HepG2 (cell line): ENCODE measurements at regions not wholly inside any gene's neighbourhood (a gene's known extent, or its start where the extent isn't known, plus 50 kb on each side); places are given as distances from the start of the nearest gene placed in this dataset.

Source experiments
- ATAC-seq: fragments of 200-7000 bp; cut with Tn5 transposase; 3 replicates; pipeline ENCODE4 v1.9.1; 2020; ENCODE audit warnings: mild to moderate bottlenecking, moderate library complexity
- BruUV-seq: library from RNA; stranded (reverse); fragments of 400-500 nt; replicated peaks from 2 replicates; lab custom pipeline; 2021; lab: Mats Ljungman, UMichigan
- CTCF ChIA-PET: fragments of 300-600 bp; formaldehyde crosslinking; extraction: SDS; loops from one replicate; lab custom pipeline; 2021; ENCODE audit warnings: low total read pairs, inconsistent platforms, low intra/inter-chr PET ratio; lab: Yijun Ruan, JAX
- POLR2A ChIA-PET: fragments of 350-600 bp; sonication (Branson Sonifier 250); formaldehyde crosslinking; loops from one replicate; lab custom pipeline; 2020; ENCODE audit warnings: antibody characterized with exemption, inconsistent platforms; lab: Yijun Ruan, JAX
- DNase-seq: peaks from one replicate; pipeline ENCODE4 v3.0.0-alpha.2; 2015; ENCODE audit warnings: low spot score
- FAIRE-seq: peaks from 3 replicates; lab custom pipeline; 2011; peaks lifted over from hg19 to GRCh38; lab: Jason Lieb, UNC
- H2AFZ ChIP-seq: one replicate; pipeline ENCODE4 v1.6.1; 2011; ENCODE audit warnings: low read length, inconsistent platforms
- H3K27ac ChIP-seq: fragments of 300-600 bp; 3 replicates; pipeline ENCODE4 v1.8.0; 2011; ENCODE audit warnings: mixed run types, mild to moderate bottlenecking, mixed read lengths, low read length, inconsistent platforms; ENCODE audit not compliant: insufficient read depth; ENCODE audit errors: extremely low read length
- H3K27me3 ChIP-seq, 2 experiments: fragments of 200-600 bp in 1 of 2; 2 replicates in 1 of 2; 3 replicates in 1 of 2; pipeline versions ENCODE4 v1.6.0 to v1.8.0; 2011; ENCODE audit warnings: low read length in 2 of 2, mild to moderate bottlenecking in 2 of 2, moderate library complexity in 2 of 2, inconsistent platforms in 1 of 2; ENCODE audit not compliant: insufficient read depth in 2 of 2, control insufficient read depth in 1 of 2
- H3K36me3 ChIP-seq, 2 experiments: fragments of 200-600 bp in 1 of 2; replicated peaks in 1 of 2; 2 replicates in 1 of 2; 3 replicates in 1 of 2; pipeline versions ENCODE4 v1.5.1 to v1.8.0; 2011; ENCODE audit warnings: low read length in 2 of 2, inconsistent platforms in 1 of 2; ENCODE audit not compliant: insufficient read depth in 2 of 2, control insufficient read depth in 1 of 2
- H3K4me1 ChIP-seq: 2 replicates; pipeline ENCODE4 v1.5.1; 2012; ENCODE audit warnings: low read length, inconsistent platforms; ENCODE audit not compliant: insufficient read depth
- H3K4me2 ChIP-seq: 2 replicates; pipeline ENCODE4 v1.6.0; 2011; ENCODE audit warnings: low read depth, low read length, inconsistent platforms
- H3K4me3 ChIP-seq, 3 experiments: fragments of 200-600 bp in 1 of 3; sonication (generic), shearing (Covaris generic) in 1 of 3; replicated peaks in 1 of 3; 2 replicates each; pipeline ENCODE4 v1.5.1; 2011 to 2016; ENCODE audit warnings: low read length in 3 of 3, inconsistent platforms in 2 of 3, low read depth in 2 of 3, mild to moderate bottlenecking in 2 of 3, control low read depth in 1 of 3, mixed read lengths in 1 of 3; ENCODE audit not compliant: insufficient read depth in 1 of 3
- H3K79me2 ChIP-seq: one replicate; pipeline ENCODE4 v1.6.1; 2011; ENCODE audit warnings: low read length, inconsistent platforms; ENCODE audit not compliant: insufficient read depth
- H3K9ac ChIP-seq: 2 replicates; pipeline ENCODE4 v1.6.0; 2011; ENCODE audit warnings: mild to moderate bottlenecking, low read depth, low read length, inconsistent platforms; ENCODE audit not compliant: insufficient read depth
- H3K9me3 ChIP-seq: 2 replicates; pipeline ENCODE4 v1.5.1; 2012; ENCODE audit warnings: mild to moderate bottlenecking, low read length
- H4K20me1 ChIP-seq: 2 replicates; pipeline ENCODE4 v1.6.0; 2011; ENCODE audit warnings: inconsistent platforms, mild to moderate bottlenecking, low read length, moderate library complexity; ENCODE audit not compliant: insufficient read depth
- CENPT ChIP-seq: sonication (generic); formaldehyde crosslinking; IDR thresholded peaks from 2 replicates; pipeline ENCODE4 v1.8.0; 2022; ENCODE audit warnings: low read depth, mild to moderate bottlenecking, moderate library complexity, missing genetic modification reagents
- DPF2 ChIP-seq: sonication (generic); formaldehyde crosslinking; IDR thresholded peaks from 2 replicates; pipeline ENCODE4 v1.4.0; 2020; ENCODE audit warnings: mild to moderate bottlenecking, low read depth, missing genetic modification reagents, borderline replicate concordance
- SSRP1 ChIP-seq: IDR thresholded peaks from 2 replicates; pipeline ENCODE4 v1.6.1; 2016; ENCODE audit warnings: control low read depth
- TOE1 ChIP-seq: sonication (generic); formaldehyde crosslinking; IDR thresholded peaks from 2 replicates; pipeline ENCODE4 v1.4.0; 2020; ENCODE audit warnings: mild to moderate bottlenecking, missing genetic modification reagents
- ZEB1 ChIP-seq: IDR thresholded peaks from 2 replicates; pipeline ENCODE4 v1.6.1; 2012; ENCODE audit warnings: mild to moderate bottlenecking, low read depth, inconsistent platforms; ENCODE audit not compliant: insufficient replicate concordance
- ZNF20 ChIP-seq: sonication (generic); formaldehyde crosslinking; IDR thresholded peaks from 2 replicates; pipeline ENCODE4 v1.4.0; 2020; ENCODE audit warnings: mild to moderate bottlenecking, moderate library complexity, missing genetic modification reagents
- ZNF7 ChIP-seq: IDR thresholded peaks from 2 replicates; pipeline ENCODE4 v1.6.1; 2016; ENCODE audit warnings: missing biosample characterization, missing genetic modification reagents
- ZSCAN9 ChIP-seq: IDR thresholded peaks from 2 replicates; pipeline ENCODE4 v1.6.1; 2016; ENCODE audit warnings: borderline replicate concordance
- WGBS: methylation state at CpG from one replicate; pipeline ENCODE4 v1.1.6; 2017; ENCODE audit warnings: low lambda C conversion rate; 5-methylcytosine and 5-hydroxymethylcytosine counted together
- in situ Hi-C: cut with HindIII; loops from 2 replicates; pipeline ENCODE4 v1.10.0; 2017; ENCODE audit warnings: low pct_unique_long_range_greater_than_20kb; ENCODE audit not compliant: extremely low pct_ligation_motif_present
- intact Hi-C: fragments of 100-400 bp; cut with micrococcal nuclease; formaldehyde crosslinking; loops from one replicate; pipeline ENCODE4 v1.10.0; 2022; ENCODE audit not compliant: unreplicated experiment

DNA sequence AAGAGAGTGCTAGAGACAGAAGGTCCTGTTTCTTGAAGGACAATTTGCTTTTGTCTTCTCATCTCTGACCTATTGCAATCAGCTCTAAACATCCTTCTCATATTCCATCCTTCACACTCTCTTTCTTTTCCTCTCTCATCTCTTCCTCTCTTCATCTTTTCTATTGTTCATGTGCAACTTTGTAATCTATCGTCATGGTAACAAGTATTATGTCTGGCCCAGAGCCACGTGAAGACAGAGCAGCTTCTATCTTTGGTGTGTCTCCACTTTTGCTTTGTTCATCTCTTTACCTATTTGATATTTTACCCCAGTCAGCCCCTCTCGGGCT is 104.9 kb upstream of the ABCB5 start:
- Histone ChIP-seq H3K9ac (no peak overlapping the region), H3K4me2 (no peak overlapping the region), H3K27ac (no peak overlapping the region), H2AFZ (no peak overlapping the region), H3K36me3 (no peaks in the 10 kb centered on the region), H4K20me1 (no peaks in the 10 kb centered on the region), H3K4me3 (no peak overlapping the region), H3K79me2 (no peaks in the 10 kb centered on the region), H3K4me1 (no peaks in the 10 kb centered on the region), H3K27me3 (no peaks in the 10 kb centered on the region), H3K9me3 (no peaks in the 10 kb centered on the region)
- TF ChIP-seq ZEB1 (no peak), ZSCAN9 (CRISPR knock-in tag) (no peak), TOE1 (CRISPR knock-in tag) (no peak), DPF2 (CRISPR knock-in tag) (no peak), ZNF20 (CRISPR knock-in tag) (no peak)
- CTCF ChIA-PET, result no interaction called here
- DNase-seq (no peak), FAIRE-seq (no peak), ATAC-seq (no peak)
- no TSS peak for BruUV-seq
- in situ Hi-C loops (no loop called here), intact Hi-C loops (no loop called here)
- WGBS, result 0% methylated on average over 3 of the region's 3 CpGs
- POLR2A ChIA-PET, result no interaction called here

DNA sequence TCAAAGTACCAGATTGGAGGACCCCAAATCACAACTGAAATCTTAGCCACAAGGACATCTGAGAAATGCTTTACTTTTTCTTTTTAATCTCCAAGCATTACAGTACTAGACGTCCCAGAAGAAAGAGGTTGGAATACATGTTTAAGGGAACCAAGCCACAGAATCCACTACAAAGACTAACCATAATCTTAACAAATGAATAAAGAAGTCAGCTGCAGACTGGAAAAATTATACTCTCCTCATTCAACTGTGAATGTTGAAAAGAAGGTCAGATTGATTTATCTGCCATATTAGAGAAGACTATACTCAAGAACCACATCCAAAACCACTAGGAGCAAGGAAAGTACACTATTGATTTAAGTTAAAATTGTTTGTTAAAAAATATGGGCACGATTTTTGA is 102.1 kb upstream of the ABCB5 start:
- POLR2A ChIA-PET, result no interaction called here
- no peak for TF ChIP-seq CENPT
- TF ChIP-seq SSRP1, result no peak
- no peak for TF ChIP-seq ZNF7 (CRISPR knock-in tag)
- CTCF ChIA-PET, result no interaction called here

More for the DNA sequence above, 102.1 kb upstream of the ABCB5 start:
- no peak for ATAC-seq
- H3K9ac ChIP-seq, result no peak overlapping the region
- H4K20me1 ChIP-seq, result no peaks in the 10 kb centered on the region
- H3K4me2 ChIP-seq, result no peak overlapping the region
- no peaks in the 10 kb centered on the region for H3K79me2 ChIP-seq
- intact Hi-C loops, result no loop called here
- no peak overlapping the region for H2AFZ ChIP-seq
- DNase-seq, result no peak
- H3K27ac ChIP-seq, result no peak overlapping the region
- FAIRE-seq, result no peak
- no peaks in the 10 kb centered on the region for H3K4me1 ChIP-seq
- no TSS peak for BruUV-seq
- in situ Hi-C loops, result no loop called here
- no peaks in the 10 kb centered on the region for H3K9me3 ChIP-seq
- 5% methylated on average over 2 of the region's 2 CpGs for WGBS
- no peaks in the 10 kb centered on the region for H3K27me3 ChIP-seq
- H3K36me3 ChIP-seq, result no peaks in the 10 kb centered on the region
- H3K4me3 ChIP-seq, result no peak overlapping the region
